SK-N-SH (cell line): ENCODE measurements at regions not wholly inside any gene's neighbourhood (a gene's known extent, or its start where the extent isn't known, plus 50 kb on each side); places are given as distances from the start of the nearest gene placed in this dataset.
"Not testable (repeated sequence)": the region's sequence is repeated elsewhere in the genome, so short reads cannot be mapped to it uniquely, and the experiment has no call there.

Experiments used
- CTCF ChIA-PET: fragments of 300-600, 350-600 bp; formaldehyde crosslinking; extraction: SDS; loops from one replicate; lab custom pipeline; 2021; lab: Yijun Ruan, JAX
- POLR2A ChIA-PET: fragments of 350-600 bp; sonication (Branson Sonifier 250); formaldehyde crosslinking; extraction: SDS; loops from one replicate; lab custom pipeline; 2020; ENCODE audit warnings: antibody characterized with exemption, inconsistent platforms; lab: Yijun Ruan, JAX
- DNase-seq: peaks from one replicate; pipeline ENCODE4 v3.0.0; 2012
- H2AFZ ChIP-seq: fragments of 200-600 bp; sonication (generic); 2 replicates; pipeline ENCODE4 v1.8.1; 2016; ENCODE audit warnings: antibody characterized with exemption, mild to moderate bottlenecking, low read depth
- H3F3A ChIP-seq: fragments of 200-600 bp; sonication (generic); replicated peaks from 2 replicates; pipeline ENCODE3; 2016; ENCODE audit warnings: antibody characterized with exemption, mild to moderate bottlenecking; ENCODE audit not compliant: insufficient read depth
- H3K27ac ChIP-seq, 2 experiments: fragments of 200-500 bp in 1 of 2; fragments of 200-600 bp in 1 of 2; sonication (Bioruptor generic) in 1 of 2; sonication (generic), shearing (Covaris generic) in 1 of 2; 2 replicates each; pipeline versions ENCODE4 v1.5.1 to v1.6.1; 2014 to 2016; ENCODE audit warnings: low read depth in 2 of 2, inconsistent platforms in 1 of 2, low read length in 1 of 2, mild to moderate bottlenecking in 1 of 2, mixed read lengths in 1 of 2
- H3K27me3 ChIP-seq: fragments of 200-600 bp; sonication (generic), shearing (Covaris generic); 2 replicates; pipeline ENCODE4 v1.6.1; 2016; ENCODE audit warnings: mixed run types; ENCODE audit not compliant: insufficient read depth
- H3K36me3 ChIP-seq, 2 experiments: fragments of 200-500 bp in 1 of 2; fragments of 200-600 bp in 1 of 2; sonication (Bioruptor generic) in 1 of 2; sonication (generic) in 1 of 2; replicated peaks in 1 of 2; 2 replicates each; pipeline versions ENCODE3 to v1.5.1; 2014 to 2016; ENCODE audit warnings: low read length in 1 of 2, mild to moderate bottlenecking in 1 of 2; ENCODE audit not compliant: insufficient read depth in 2 of 2, control insufficient read depth in 1 of 2
- H3K4me1 ChIP-seq, 2 experiments: fragments of 200-500 bp in 1 of 2; fragments of 200-600 bp in 1 of 2; sonication (Bioruptor generic) in 1 of 2; sonication (generic), shearing (Covaris generic) in 1 of 2; 2 replicates each; pipeline versions ENCODE4 v1.5.1 to v1.6.1; 2014 to 2016; ENCODE audit warnings: low read depth in 1 of 2, low read length in 1 of 2, mixed run types in 1 of 2; ENCODE audit not compliant: insufficient read depth in 2 of 2, control insufficient read depth in 1 of 2
- H3K4me2 ChIP-seq: fragments of 200-600 bp; sonication (generic), shearing (Covaris generic); 2 replicates; pipeline ENCODE4 v1.6.1; 2017; ENCODE audit warnings: mixed run types
- H3K4me3 ChIP-seq, 2 experiments: fragments of 200-500 bp in 1 of 2; fragments of 200-600 bp in 1 of 2; sonication (Bioruptor generic) in 1 of 2; sonication (generic), shearing (Covaris generic) in 1 of 2; 2 replicates each; pipeline versions ENCODE4 v1.5.1 to v1.8.1; 2014 to 2016; ENCODE audit warnings: low read depth in 2 of 2, inconsistent platforms in 1 of 2, low read length in 1 of 2, mild to moderate bottlenecking in 1 of 2, mixed read lengths in 1 of 2, moderate library complexity in 1 of 2
- H3K79me2 ChIP-seq: fragments of 200-600 bp; sonication (generic); 2 replicates; pipeline ENCODE4 v1.8.1; 2017; ENCODE audit warnings: mild to moderate bottlenecking; ENCODE audit not compliant: insufficient read depth
- H3K9ac ChIP-seq: fragments of 200-600 bp; sonication (generic); 2 replicates; pipeline ENCODE4 v1.6.1; 2017; ENCODE audit warnings: mixed run types
- H3K9me2 ChIP-seq: fragments of 200-600 bp; sonication (generic); 2 replicates; pipeline ENCODE4 v1.6.1; 2017; ENCODE audit warnings: mixed run types
- H3K9me3 ChIP-seq: fragments of 200-600 bp; sonication (generic); 2 replicates; pipeline ENCODE4 v1.6.1; 2017; ENCODE audit warnings: mixed run types, mild to moderate bottlenecking, moderate library complexity
- H4K20me1 ChIP-seq: fragments of 200-600 bp; sonication (generic); 2 replicates; pipeline ENCODE4 v1.6.1; 2017; ENCODE audit warnings: mild to moderate bottlenecking, mixed run types; ENCODE audit not compliant: insufficient read depth
- MAX ChIP-seq: IDR thresholded peaks from 2 replicates; pipeline ENCODE4 v1.4.0; 2012; ENCODE audit warnings: low read depth
- MXI1 ChIP-seq: IDR thresholded peaks from 2 replicates; pipeline ENCODE4 v1.6.1; 2012; ENCODE audit warnings: mild to moderate bottlenecking, low read depth, low read length, improper control_type of control experiment
- NFIC ChIP-seq: IDR thresholded peaks from 2 replicates; pipeline ENCODE4 v1.4.0; 2012; ENCODE audit warnings: borderline replicate concordance
- POLR2AphosphoS5 ChIP-seq: IDR thresholded peaks from 2 replicates; pipeline ENCODE4 v1.6.1; 2012; ENCODE audit warnings: low read depth, low read length
- TAF1 ChIP-seq: IDR thresholded peaks from 2 replicates; pipeline ENCODE4 v1.6.1; 2012; ENCODE audit warnings: low read depth, mild to moderate bottlenecking, low read length, moderate library complexity, borderline replicate concordance
- WGBS: methylation state at CpG from one replicate; pipeline ENCODE4 v1.1.6; 2017; ENCODE audit warnings: low lambda C conversion rate; 5-methylcytosine and 5-hydroxymethylcytosine counted together

- H3F3A ChIP-seq, DNase-seq, H3K27me3 ChIP-seq, H3K9me3 ChIP-seq, H3K9me2 ChIP-seq, H3K36me3 ChIP-seq, H4K20me1 ChIP-seq, H3K4me1 ChIP-seq, POLR2A ChIA-PET, CTCF ChIA-PET, H2AFZ ChIP-seq: not testable (repeated sequence)
- H3K9ac ChIP-seq, result peak overlapping the region; percentile 62; the same call in 1 of the 2 replicates
- peak overlapping the region; percentile 71 for H3K4me2 ChIP-seq
- peak overlapping the region; percentile 39 to 58 for H3K4me3 ChIP-seq
- 0% methylated on average over 3 of the region's 41 CpGs for WGBS
- peaks cover 29% of the 10 kb centered on the region for H3K79me2 ChIP-seq
- peak overlapping the region; percentile 70 to 74 for H3K27ac ChIP-seq
- TF ChIP-seq NFIC (0 out of 2 replicates have a peak, but pooled peaks have one; percentile 4), MXI1 (peak; percentile 37; the same call in 1 of the 2 replicates), MAX (0 out of 2 replicates have a peak, but pooled peaks have one; percentile 28), TAF1 (0 out of 2 replicates have a peak, but pooled peaks have one; percentile 19), POLR2AphosphoS5 (peak; percentile 38; the same call in 1 of the 2 replicates)
Observed at GRCh38 chr5:34244281-34245031, 201.4 kb upstream of the C1QTNF3 start.

- H3K4me1 ChIP-seq, H2AFZ ChIP-seq, H3K27me3 ChIP-seq, H4K20me1 ChIP-seq, H3K9me2 ChIP-seq, CTCF ChIA-PET, H3K36me3 ChIP-seq, H3F3A ChIP-seq, POLR2A ChIA-PET, H3K9ac ChIP-seq, H3K4me2 ChIP-seq, H3K9me3 ChIP-seq, DNase-seq: not testable (repeated sequence)
- H3K4me3 ChIP-seq, result peak overlapping the region in 1 of 2 experiments; percentile 39; a peak in 2 of 4 replicates
- peaks cover 23% of the 10 kb centered on the region for H3K79me2 ChIP-seq
- H3K27ac ChIP-seq, result peak overlapping the region in 1 of 2 experiments; percentile 68; a peak in 1 of 4 replicates
- WGBS, result no CpG with 5 or more reads among the region's 31 CpGs
Observed at GRCh38 chr5:34245032-34245394, 202.0 kb upstream of the C1QTNF3 start.

- H3K9ac ChIP-seq, H3K27me3 ChIP-seq, H3K4me1 ChIP-seq, H3K9me3 ChIP-seq, H3K36me3 ChIP-seq, DNase-seq, H3K9me2 ChIP-seq, H4K20me1 ChIP-seq, POLR2A ChIA-PET, H3F3A ChIP-seq, CTCF ChIA-PET: not testable (repeated sequence)
- Histone ChIP-seq H3K79me2 (peaks cover 17% of the 10 kb centered on the region), H3K4me2 (peak overlapping the region; percentile 58), H2AFZ (peak overlapping the region; percentile 78; the same call in 1 of the 2 replicates), H3K27ac (peak overlapping the region; percentile 27 to 50; a peak in 1 of 4 replicates), H3K4me3 (peak overlapping the region; percentile 31 to 54)
- 7% methylated on average over 2 of the region's 2 CpGs for WGBS
Observed at GRCh38 chr5:34245813-34246212, 202.8 kb upstream of the C1QTNF3 start.

GRCh38 chr5:34258598-34258997 is 215.6 kb upstream of the C1QTNF3 start:
- H3K9me2 ChIP-seq, H3K4me2 ChIP-seq, H3K4me3 ChIP-seq, H3K4me1 ChIP-seq, H4K20me1 ChIP-seq, DNase-seq, H3F3A ChIP-seq, H3K9me3 ChIP-seq, H3K9ac ChIP-seq, H3K27ac ChIP-seq, H3K27me3 ChIP-seq, H3K79me2 ChIP-seq, H2AFZ ChIP-seq, POLR2A ChIA-PET, CTCF ChIA-PET, H3K36me3 ChIP-seq: not testable (repeated sequence)

- H3K9me2 ChIP-seq, POLR2A ChIA-PET, H3K79me2 ChIP-seq, H3K4me2 ChIP-seq, H3K4me1 ChIP-seq, H2AFZ ChIP-seq, H3K27me3 ChIP-seq, CTCF ChIA-PET, H4K20me1 ChIP-seq, H3K9me3 ChIP-seq, H3F3A ChIP-seq, H3K36me3 ChIP-seq, H3K9ac ChIP-seq, DNase-seq, H3K27ac ChIP-seq, H3K4me3 ChIP-seq: not testable (repeated sequence)
- WGBS, result 48% methylated on average over 4 of the region's 4 CpGs
Observed at GRCh38 chr5:34261020-34261419, 218.0 kb upstream of the C1QTNF3 start.

GRCh38 chr5:34266151-34266550 is 223.1 kb upstream of the C1QTNF3 start:
- H3F3A ChIP-seq, H4K20me1 ChIP-seq, H3K4me3 ChIP-seq, H3K9me3 ChIP-seq, H3K36me3 ChIP-seq, H3K27ac ChIP-seq, H2AFZ ChIP-seq, H3K4me2 ChIP-seq, H3K27me3 ChIP-seq, H3K4me1 ChIP-seq, DNase-seq, H3K9me2 ChIP-seq, POLR2A ChIA-PET, H3K9ac ChIP-seq, CTCF ChIA-PET, H3K79me2 ChIP-seq: not testable (repeated sequence)
